Sigmoid colon (tissue), 6 donors: ENCODE measurements at regions not wholly inside any gene's neighbourhood (a gene's known extent, or its start where the extent isn't known, plus 50 kb on each side); places are given as distances from the start of the nearest gene placed in this dataset.
"Not testable (repeated sequence)": the region's sequence is repeated elsewhere in the genome, so short reads cannot be mapped to it uniquely, and the experiment has no call there.

Experiments
- DNase-seq: peaks from one replicate; pipeline ENCODE4 v3.0.0-alpha.2; 2019
- H3K27ac ChIP-seq, 4 donors: fragments of 200-600 bp; sonication (generic); one replicate each; pipeline ENCODE4 v1.5.1; 2016 to 2019; ENCODE audit warnings: mild to moderate bottlenecking in 1 of 4
- H3K27me3 ChIP-seq, 3 donors: fragments of 200-600 bp; sonication (generic); one replicate each; pipeline ENCODE4 v1.5.1; 2019; ENCODE audit warnings: mild to moderate bottlenecking in 1 of 3
- H3K36me3 ChIP-seq, 4 donors: fragments of 200-600 bp; sonication (generic); one replicate each; pipeline ENCODE4 v1.5.1; 2016 to 2019
- H3K4me1 ChIP-seq, 4 donors: fragments of 200-600 bp; sonication (generic); one replicate each; pipeline ENCODE4 v1.5.1; 2017 to 2019
- H3K4me3 ChIP-seq, 4 donors: fragments of 200-600 bp; sonication (generic); one replicate each; pipeline ENCODE4 v1.5.1; 2017 to 2019; ENCODE audit warnings: mild to moderate bottlenecking in 2 of 4, moderate library complexity in 1 of 4
- H3K9me3 ChIP-seq, 4 donors: fragments of 200-600 bp in 3 of 4; sonication (generic) in 3 of 4; one replicate each; pipeline versions ENCODE4 v1.5.1 to v1.6.1; 2013 to 2019
- CTCF ChIP-seq, 4 experiments: fragments of 450-650 bp in 3 of 4; fragments of 200-600 bp in 1 of 4; IDR thresholded peaks; one replicate each; pipeline ENCODE4 v1.5.1; 2016 to 2019; ENCODE audit warnings: antibody characterized with exemption in 4 of 4, mild to moderate bottlenecking in 3 of 4, moderate library complexity in 2 of 4
- EP300 ChIP-seq, 4 donors: sonication (generic); formaldehyde crosslinking; IDR thresholded peaks; one replicate each; pipeline ENCODE4 v1.6.1; 2017; ENCODE audit warnings: antibody characterized with exemption in 4 of 4
- POLR2A ChIP-seq, 2 donors: fragments of 450-650 bp; IDR thresholded peaks; one replicate each; pipeline ENCODE4 v1.6.1; 2016; ENCODE audit warnings: antibody characterized with exemption in 2 of 2, mild to moderate bottlenecking in 2 of 2, moderate library complexity in 2 of 2
- POLR2AphosphoS5 ChIP-seq, 4 donors: sonication (generic); formaldehyde crosslinking; IDR thresholded peaks; one replicate each; pipeline ENCODE4 v1.6.1; 2017; ENCODE audit warnings: antibody characterized with exemption in 4 of 4
- WGBS, 2 donors: extraction: QIAGEN DNeasy Blood & Tissue Kit; methylation state at CpG; one replicate each; pipeline ENCODE4 v1.1.7; 2013; 5-methylcytosine and 5-hydroxymethylcytosine counted together
- intact Hi-C: fragments of 100-400 bp; cut with DNase I; formaldehyde crosslinking; loops from one replicate; pipeline ENCODE4 v1.15.1; 2023
- donor health status: healthy with polysubstance abuse.
- donor health status: healthy.

GRCh38 chr3:94494992-94495391 lies 432.1 kb downstream of the NSUN3 start:
- DNase-seq, result no peak
- no peak overlapping the region for H3K4me3 ChIP-seq
- no peaks in the 10 kb centered on the region for H3K9me3 ChIP-seq
- H3K4me1 ChIP-seq, result no peaks in the 10 kb centered on the region
- intact Hi-C loops, result no loop called here
- H3K27me3 ChIP-seq, result no peaks in the 10 kb centered on the region
- no peak overlapping the region for H3K27ac ChIP-seq
- TF ChIP-seq POLR2A (IDR thresholded peaks at IDR 0.05) (no peak), CTCF (IDR thresholded peaks at IDR 0.05) (no peak), EP300 (IDR thresholded peaks at IDR 0.05) (no peak), POLR2AphosphoS5 (IDR thresholded peaks at IDR 0.05) (no peak)
- no peaks in the 10 kb centered on the region for H3K36me3 ChIP-seq

GRCh38 chr3:94500146-94500545 lies 437.3 kb downstream of the NSUN3 start:
- no peak for DNase-seq
- TF ChIP-seq POLR2A (IDR thresholded peaks at IDR 0.05) (no peak), POLR2AphosphoS5 (IDR thresholded peaks at IDR 0.05) (no peak), CTCF (IDR thresholded peaks at IDR 0.05) (no peak), EP300 (IDR thresholded peaks at IDR 0.05) (no peak)
- Histone ChIP-seq H3K27me3 (no peaks in the 10 kb centered on the region), H3K4me3 (no peak overlapping the region), H3K27ac (no peak overlapping the region), H3K4me1 (no peaks in the 10 kb centered on the region), H3K9me3 (peaks cover 0 to 1% (median 0%) of the 10 kb centered on the region in 4 donors), H3K36me3 (no peaks in the 10 kb centered on the region)
- WGBS, 2 donors, result 83 to 84% methylated on average over 3 of the region's 3 CpGs
- intact Hi-C loops, result no loop called here

GRCh38 chr3:94507354-94507753 lies 444.5 kb downstream of the NSUN3 start:
- H3K4me3 ChIP-seq, H3K9me3 ChIP-seq, H3K36me3 ChIP-seq, H3K27me3 ChIP-seq, DNase-seq, H3K27ac ChIP-seq, H3K4me1 ChIP-seq, intact Hi-C loops: not testable (repeated sequence)
- WGBS, 2 donors, result 97 to 98% methylated on average over 25 of the region's 25 CpGs

- no peak for DNase-seq
- Histone ChIP-seq H3K36me3 (no peaks in the 10 kb centered on the region), H3K9me3 (no peaks in the 10 kb centered on the region), H3K4me3 (no peak overlapping the region), H3K4me1 (no peaks in the 10 kb centered on the region), H3K27me3 (no peaks in the 10 kb centered on the region), H3K27ac (no peak overlapping the region)
- intact Hi-C loops, result no loop called here
- TF ChIP-seq EP300 (IDR thresholded peaks at IDR 0.05), result no peak
- no peak for TF ChIP-seq POLR2AphosphoS5 (IDR thresholded peaks at IDR 0.05)
- no peak for TF ChIP-seq POLR2A (IDR thresholded peaks at IDR 0.05)
- TF ChIP-seq CTCF (IDR thresholded peaks at IDR 0.05), result no peak
- WGBS, 2 donors, result 43 to 62% methylated on average over 3 of the region's 3 CpGs
Observed at GRCh38 chr3:94512876-94513275, 450.0 kb downstream of the NSUN3 start.

- intact Hi-C loops, result no loop called here
- no peaks in the 10 kb centered on the region for H3K27me3 ChIP-seq
- H3K4me3 ChIP-seq, result no peak overlapping the region
- no peaks in the 10 kb centered on the region for H3K9me3 ChIP-seq
- H3K4me1 ChIP-seq, result no peaks in the 10 kb centered on the region
- H3K27ac ChIP-seq, result no peak overlapping the region
- 84 to 86% methylated on average over 2 of the region's 2 CpGs for WGBS, 2 donors
- no peaks in the 10 kb centered on the region for H3K36me3 ChIP-seq
- TF ChIP-seq POLR2A (IDR thresholded peaks at IDR 0.05), result no peak
- no peak for TF ChIP-seq EP300 (IDR thresholded peaks at IDR 0.05)
- TF ChIP-seq POLR2AphosphoS5 (IDR thresholded peaks at IDR 0.05), result no peak
- no peak for TF ChIP-seq CTCF (IDR thresholded peaks at IDR 0.05)
- DNase-seq, result no peak
Observed at GRCh38 chr3:94513600-94513999, 450.7 kb downstream of the NSUN3 start.
